Epidermal melanocyte (primary cell): ENCODE measurements at regions not wholly inside any gene's neighbourhood (a gene's known extent, or its start where the extent isn't known, plus 50 kb on each side); places are given as distances from the start of the nearest gene placed in this dataset.

Source experiments
- DNase-seq: peaks from one replicate; pipeline ENCODE4 v3.0.0; 2011; ENCODE audit warnings: low spot score; ENCODE audit not compliant: insufficient read length

DNA sequence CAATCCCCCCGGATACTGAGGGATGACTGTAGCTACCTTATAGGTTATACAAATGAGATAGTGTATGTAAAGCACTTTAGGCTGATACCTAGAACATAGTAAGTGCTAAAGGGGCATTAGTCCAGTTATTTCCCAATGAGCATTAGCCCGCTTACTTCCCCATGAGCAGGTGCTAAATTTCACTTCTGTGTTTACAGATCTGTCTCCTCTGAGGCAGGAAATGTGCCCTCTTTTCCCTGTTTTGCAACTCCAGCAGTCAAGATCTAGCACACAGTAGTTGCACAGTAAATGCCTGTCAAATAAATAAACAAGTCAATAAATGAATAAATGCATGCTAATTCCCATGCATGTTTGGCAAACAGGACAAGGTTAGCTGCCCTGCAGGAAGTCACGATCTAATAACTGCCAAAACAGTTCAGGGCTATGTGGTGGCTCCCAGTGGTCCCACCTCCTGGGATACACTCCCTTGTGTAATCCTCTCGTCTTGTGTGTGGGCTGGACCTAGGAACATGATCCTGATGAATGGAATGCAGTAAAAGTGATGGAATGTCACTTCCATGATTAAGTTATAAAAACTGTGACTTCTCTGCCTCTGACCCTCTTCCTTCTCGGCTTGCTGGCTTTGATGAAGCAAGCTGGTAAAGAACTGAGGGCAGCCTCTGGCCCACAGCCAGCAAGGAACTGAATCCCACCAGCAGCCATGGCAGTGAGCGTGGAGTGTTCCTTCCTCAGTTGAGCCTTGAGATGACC, 459.0 kb downstream of the SOX6 start:
- DNase-seq: no peak

GRCh38 chr11:15901054-15901453, 455.3 kb downstream of the SOX6 start:
- DNase-seq: no peak

- DNase-seq: no peak
Observed at GRCh38 chr11:15901790-15902189, 454.6 kb downstream of the SOX6 start.

- DNase-seq: no peak
Observed at GRCh38 chr11:15903246-15903645, 453.1 kb downstream of the SOX6 start.

DNA sequence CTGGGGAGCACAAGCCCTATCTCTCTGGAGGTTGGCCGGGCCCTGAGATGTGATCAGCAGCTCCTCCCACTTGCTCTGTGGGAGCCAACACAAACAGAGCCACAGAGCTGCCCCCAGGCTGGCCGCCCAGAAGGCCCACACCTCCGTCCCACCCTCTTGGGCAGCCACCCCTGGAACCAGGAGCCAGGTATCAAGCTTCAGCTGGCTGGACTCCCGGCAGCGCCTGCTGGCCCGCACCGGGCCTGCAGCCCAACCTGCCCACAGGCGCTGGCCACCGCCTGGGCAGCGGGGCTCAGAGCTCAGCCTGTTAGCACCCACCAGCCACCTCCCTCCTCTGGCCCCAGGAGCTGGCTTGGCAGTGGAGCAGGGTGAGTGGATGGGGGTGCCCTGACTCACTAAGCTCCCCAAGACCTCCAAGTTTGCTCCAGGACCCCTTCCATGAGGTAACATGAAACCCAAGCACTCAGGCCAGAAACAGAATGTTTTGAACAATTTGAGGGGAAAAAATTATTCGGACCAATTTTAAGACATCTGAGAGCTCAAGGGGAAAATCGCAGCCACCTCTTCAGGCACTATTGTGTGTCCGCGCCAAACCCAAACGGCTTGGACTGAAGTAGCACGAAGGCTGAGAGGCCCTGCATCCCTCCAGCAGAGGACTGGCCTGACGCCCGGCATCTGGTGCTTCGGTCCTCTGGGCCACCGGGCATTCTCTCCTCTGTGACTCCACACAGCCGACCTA, 450.8 kb downstream of the SOX6 start:
- DNase-seq: no peak

GRCh38 chr11:15906481-15907035, 449.8 kb downstream of the SOX6 start:
- no peak for DNase-seq

DNA sequence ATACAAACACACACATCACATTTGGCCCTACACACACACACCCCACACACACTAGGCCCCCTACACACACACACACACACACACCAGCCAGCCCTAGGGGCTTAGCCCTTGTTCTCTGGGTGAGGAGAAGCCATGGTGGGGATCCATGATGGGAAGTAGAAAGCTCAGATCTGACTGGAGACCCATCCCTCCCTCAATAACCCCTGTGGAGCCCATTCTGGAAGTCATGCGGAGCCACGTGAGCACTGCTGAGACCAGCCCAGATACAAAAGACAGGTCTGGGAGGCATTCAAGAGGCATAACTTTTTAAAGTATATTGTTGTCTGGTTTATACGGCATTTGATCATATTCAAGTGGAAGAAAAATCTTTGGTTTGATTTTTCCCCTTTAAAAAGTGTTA, 448.5 kb downstream of the SOX6 start:
- no peak for DNase-seq

GRCh38 chr11:15909937-15910598, 446.3 kb downstream of the SOX6 start:
- DNase-seq: no peak

DNA sequence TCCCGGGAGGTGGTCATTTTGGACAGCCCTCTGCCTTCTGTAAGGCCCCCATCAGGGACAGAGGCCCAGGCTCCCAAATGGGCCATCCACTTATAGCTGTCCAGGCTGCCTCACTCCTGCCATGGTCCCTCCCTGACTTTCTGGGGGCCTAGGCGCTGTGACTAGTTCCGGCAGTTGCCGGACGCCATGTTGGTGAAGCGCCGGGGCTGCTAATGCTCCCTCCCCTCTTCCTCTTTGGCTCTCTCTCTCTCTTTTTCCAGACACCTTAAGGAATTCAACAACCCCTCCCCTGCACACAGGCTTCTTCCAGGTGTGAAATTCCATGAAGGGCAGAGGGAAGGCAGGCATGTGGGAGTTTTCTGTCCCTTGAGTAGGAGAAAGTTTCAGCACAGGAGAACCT, 445.6 kb downstream of the SOX6 start:
- no peak for DNase-seq

DNA sequence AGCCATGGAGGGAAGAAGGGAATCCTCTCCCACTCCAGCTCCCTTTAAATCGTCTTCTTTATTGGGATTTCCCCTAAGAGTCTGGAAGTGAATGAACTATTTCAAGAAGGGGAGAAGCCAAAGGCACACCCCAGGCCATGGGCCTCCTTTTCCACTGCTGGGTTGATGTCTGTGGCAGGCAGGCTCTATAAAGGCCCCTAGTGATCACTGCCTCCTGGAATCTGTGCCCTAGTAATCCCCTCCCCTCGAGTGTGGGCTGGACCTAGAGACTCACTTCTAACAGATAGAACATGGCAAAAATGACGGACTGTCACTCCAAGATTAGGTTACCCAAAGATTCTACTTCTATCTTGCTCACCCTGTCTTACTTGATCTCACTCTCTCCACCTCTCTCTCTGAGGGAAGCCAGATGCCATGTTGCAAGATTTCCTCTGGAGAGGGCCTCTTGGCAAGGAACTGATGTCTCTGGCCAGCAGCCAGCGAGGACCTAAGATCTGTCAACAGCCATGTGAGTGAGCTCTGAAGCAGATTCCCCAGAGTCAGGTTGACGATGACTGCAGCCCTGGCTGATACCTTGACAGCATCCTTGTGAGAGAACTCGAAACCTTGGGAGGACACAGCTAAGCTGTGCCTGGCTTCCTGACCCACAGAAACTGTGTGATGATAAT, 444.8 kb downstream of the SOX6 start:
- no peak for DNase-seq

DNA sequence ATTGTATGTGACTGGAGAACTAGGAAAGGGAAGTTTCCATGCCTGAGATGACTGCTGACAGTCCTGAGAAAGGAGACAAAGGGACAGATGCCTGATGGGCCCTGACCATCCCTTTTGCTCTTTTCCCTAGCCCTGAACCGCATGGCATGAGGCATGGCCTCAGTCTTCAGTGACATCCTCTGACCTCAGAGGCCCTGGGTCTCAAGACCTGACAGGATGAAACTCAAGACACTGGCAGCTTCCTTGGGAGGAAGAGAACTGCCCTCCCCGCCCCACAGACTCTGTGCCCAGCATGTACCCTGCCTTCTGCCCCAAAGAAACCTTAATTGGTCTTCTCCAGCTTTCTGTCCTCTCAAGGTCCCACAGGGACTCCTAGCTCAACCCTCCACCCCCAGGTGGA, 444.1 kb downstream of the SOX6 start:
- no peak for DNase-seq

DNA sequence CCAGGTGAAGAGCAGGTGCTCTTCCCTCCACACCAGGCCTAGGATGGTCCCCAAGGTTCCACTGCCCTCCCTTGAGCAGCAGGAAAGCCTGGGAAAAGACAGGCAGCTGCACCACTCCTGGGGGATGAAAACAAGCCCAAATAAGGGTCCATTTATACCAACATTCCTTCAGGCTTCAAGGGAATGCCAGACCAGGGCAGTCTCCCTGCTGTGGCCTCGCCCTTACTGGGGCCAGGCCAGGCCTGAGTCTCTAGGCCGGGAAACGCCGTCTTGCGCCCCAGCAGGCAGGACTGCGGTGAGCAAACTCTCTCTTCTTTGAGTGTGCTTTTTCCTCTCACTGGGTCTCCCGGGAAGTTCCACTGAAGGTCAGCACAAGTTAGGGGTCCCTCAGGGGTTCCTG, 443.5 kb downstream of the SOX6 start:
- no peak for DNase-seq

GRCh38 chr11:15913261-15913660, 443.1 kb downstream of the SOX6 start:
- DNase-seq: no peak
